Spinal cord (tissue), 9 donors: ENCODE measurements at regions not wholly inside any gene's neighbourhood (a gene's known extent, or its start where the extent isn't known, plus 50 kb on each side); places are given as distances from the start of the nearest gene placed in this dataset.
A peak's percentile ranks its signal among the peaks of the same experiment; 100 is the strongest.

Experiments used
- DNase-seq, 6 donors: peaks; one replicate each; pipeline versions ENCODE4 v3.0.0 to v3.0.0-alpha.2; 2013 to 2015; ENCODE audit warnings: low spot score in 6 of 6, low read depth in 4 of 6
- H3K27ac ChIP-seq: one replicate; pipeline ENCODE4 v1.5.1; 2013; ENCODE audit warnings: low read depth, low read length, control low read depth
- H3K27me3 ChIP-seq: one replicate; pipeline ENCODE4 v1.6.1; 2013; ENCODE audit warnings: low read length; ENCODE audit not compliant: control insufficient read depth, insufficient read depth
- H3K36me3 ChIP-seq: one replicate; pipeline ENCODE4 v1.6.1; 2013; ENCODE audit warnings: low read length; ENCODE audit not compliant: control insufficient read depth, insufficient read depth
- H3K4me1 ChIP-seq: one replicate; pipeline ENCODE4 v1.6.1; 2013; ENCODE audit warnings: low read length; ENCODE audit not compliant: control insufficient read depth, insufficient read depth
- H3K4me3 ChIP-seq: one replicate; pipeline ENCODE4 v1.5.1; 2013; ENCODE audit warnings: low read depth, low read length, control low read depth
- H3K9me3 ChIP-seq: one replicate; pipeline ENCODE4 v1.6.1; 2013; ENCODE audit warnings: low read length; ENCODE audit not compliant: control insufficient read depth, insufficient read depth
- WGBS: methylation state at CpG from one replicate; pipeline ENCODE4 v1.1.5; 2013; ENCODE audit warnings: missing lambda C conversion rate; ENCODE audit not compliant: insufficient coverage; 5-methylcytosine and 5-hydroxymethylcytosine counted together
- donor health status: healthy.

DNA sequence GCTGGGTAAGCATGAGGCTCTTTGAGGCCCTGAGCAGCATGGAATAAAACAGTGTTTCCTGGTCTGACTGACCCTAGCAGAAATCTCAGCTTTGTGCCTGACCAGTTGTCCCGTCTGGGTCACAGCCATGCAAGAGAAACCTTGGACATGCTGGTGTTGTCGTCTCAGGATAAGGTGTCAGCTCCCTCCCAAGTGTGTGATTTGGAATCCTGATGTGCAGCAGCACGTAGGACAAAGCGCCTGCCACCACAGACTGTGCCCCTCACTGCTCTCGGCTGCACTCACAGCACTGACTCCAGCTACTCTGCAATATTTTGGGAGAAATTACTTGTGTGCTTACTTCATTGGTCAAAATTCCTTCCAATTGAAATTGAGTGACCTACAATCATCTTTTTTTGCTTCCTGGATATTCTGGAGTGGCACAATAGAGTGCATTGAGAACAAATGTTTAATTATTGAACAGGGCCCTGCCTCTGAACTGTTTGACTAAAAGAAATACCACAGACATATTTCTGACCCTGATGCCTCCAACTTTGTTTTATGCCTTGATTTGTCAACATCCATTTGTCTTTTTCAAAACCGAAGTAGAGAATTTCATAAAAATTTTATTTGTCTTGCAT lies 352.4 kb downstream of the SOCS6 start:
- Histone ChIP-seq H3K4me1 (no peaks in the 10 kb centered on the region), H3K4me3 (no peak overlapping the region), H3K36me3 (no peaks in the 10 kb centered on the region), H3K9me3 (no peaks in the 10 kb centered on the region), H3K27ac (no peak overlapping the region), H3K27me3 (no peaks in the 10 kb centered on the region)
- no peak for DNase-seq
- 51% methylated on average over 3 of the region's 6 CpGs for WGBS

- Histone ChIP-seq H3K27me3 (no peaks in the 10 kb centered on the region), H3K36me3 (no peaks in the 10 kb centered on the region), H3K4me3 (no peak overlapping the region), H3K27ac (no peak overlapping the region), H3K4me1 (no peaks in the 10 kb centered on the region), H3K9me3 (no peaks in the 10 kb centered on the region)
- WGBS = 92% methylated on average over 2 of the region's 2 CpGs
- no peak for DNase-seq
These were observed 351.6 kb downstream of the SOCS6 start for GRCh38 chr18:70640336-70640887.

GRCh38 chr18:70636991-70637390 lies 348.1 kb downstream of the SOCS6 start:
- H3K27me3 ChIP-seq = no peaks in the 10 kb centered on the region
- no peaks in the 10 kb centered on the region for H3K9me3 ChIP-seq
- DNase-seq = no peak
- H3K4me1 ChIP-seq = no peaks in the 10 kb centered on the region
- no peaks in the 10 kb centered on the region for H3K36me3 ChIP-seq
- H3K27ac ChIP-seq = no peak overlapping the region
- no CpG with 5 or more reads among the region's 1 CpG for WGBS
- H3K4me3 ChIP-seq = no peak overlapping the region

DNA sequence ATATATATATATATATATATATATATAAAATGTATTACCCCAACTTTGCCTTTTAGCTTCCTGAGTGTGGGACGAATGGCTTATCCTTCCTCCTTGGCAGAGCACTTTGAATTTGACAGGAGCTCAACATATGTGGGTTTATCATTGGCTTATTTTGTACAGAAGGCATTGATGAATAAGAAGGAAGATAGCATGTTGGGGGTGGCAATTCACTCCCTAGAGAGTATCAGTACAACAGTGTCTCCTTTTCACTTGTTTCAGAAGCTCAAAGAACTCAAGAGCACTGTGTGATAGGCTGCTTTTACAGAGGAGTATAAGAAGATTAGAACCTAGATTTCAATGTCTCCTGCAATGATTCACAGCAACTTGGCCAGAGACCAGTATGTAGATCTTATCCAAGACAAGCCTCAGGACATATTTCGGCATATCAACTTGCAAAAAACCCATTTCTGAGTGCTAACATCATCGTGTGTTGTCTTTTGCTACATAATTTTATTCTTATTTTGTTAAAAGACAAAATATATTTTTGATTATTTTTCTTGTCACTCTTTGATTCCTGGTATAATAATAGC lies 345.8 kb downstream of the SOCS6 start:
- H3K4me1 ChIP-seq = no peaks in the 10 kb centered on the region
- H3K9me3 ChIP-seq = no peaks in the 10 kb centered on the region
- DNase-seq = no peak
- no peak overlapping the region for H3K27ac ChIP-seq
- H3K36me3 ChIP-seq = no peaks in the 10 kb centered on the region
- no CpG with 5 or more reads among the region's 3 CpGs for WGBS
- no peaks in the 10 kb centered on the region for H3K27me3 ChIP-seq
- H3K4me3 ChIP-seq = no peak overlapping the region

GRCh38 chr18:70627182-70627802 lies 338.4 kb downstream of the SOCS6 start:
- peak in 1 of 6 donors; percentile 24 for DNase-seq
- H3K9me3 ChIP-seq = no peaks in the 10 kb centered on the region
- no CpG with 5 or more reads among the region's 4 CpGs for WGBS
- H3K27ac ChIP-seq = no peak overlapping the region
- H3K36me3 ChIP-seq = no peaks in the 10 kb centered on the region
- H3K4me1 ChIP-seq = no peaks in the 10 kb centered on the region
- H3K27me3 ChIP-seq = no peaks in the 10 kb centered on the region
- H3K4me3 ChIP-seq = no peak overlapping the region

- DNase-seq = no peak
- WGBS = 94% methylated on average over 5 of the region's 9 CpGs
These were observed 334.0 kb downstream of the SOCS6 start for GRCh38 chr18:70622622-70623419.

GRCh38 chr18:70621710-70622109 lies 332.9 kb downstream of the SOCS6 start:
- Histone ChIP-seq H3K4me1 (no peaks in the 10 kb centered on the region), H3K4me3 (no peak overlapping the region), H3K9me3 (no peaks in the 10 kb centered on the region), H3K27me3 (no peaks in the 10 kb centered on the region), H3K36me3 (no peaks in the 10 kb centered on the region), H3K27ac (no peak overlapping the region)
- 30% methylated on average over 2 of the region's 4 CpGs for whole genome bisulfite sequencing
- no peak for DNase-seq

More at GRCh38 chr18:70622622-70623419, 334.0 kb downstream of the SOCS6 start:
- no peaks in the 10 kb centered on the region for H3K4me1 ChIP-seq
- H3K36me3 ChIP-seq = no peaks in the 10 kb centered on the region
- no peak overlapping the region for H3K4me3 ChIP-seq
- no peaks in the 10 kb centered on the region for H3K9me3 ChIP-seq
- H3K27ac ChIP-seq = no peak overlapping the region
- no peaks in the 10 kb centered on the region for H3K27me3 ChIP-seq

- no CpG with 5 or more reads among the region's 2 CpGs for WGBS
- H3K4me3 ChIP-seq = no peak overlapping the region
- no peaks in the 10 kb centered on the region for H3K36me3 ChIP-seq
These were observed 332.2 kb downstream of the SOCS6 start for GRCh38 chr18:70620837-70621612.

More at GRCh38 chr18:70620837-70621612, 332.2 kb downstream of the SOCS6 start:
- no peak for DNase-seq
- no peaks in the 10 kb centered on the region for H3K4me1 ChIP-seq
- H3K27me3 ChIP-seq = no peaks in the 10 kb centered on the region
- H3K27ac ChIP-seq = no peak overlapping the region
- H3K9me3 ChIP-seq = no peaks in the 10 kb centered on the region
